Thymus (tissue), 11 donors: ENCODE measurements at regions not wholly inside any gene's neighbourhood (a gene's known extent, or its start where the extent isn't known, plus 50 kb on each side); places are given as distances from the start of the nearest gene placed in this dataset.

ENCODE experiments used
- DNase-seq, 9 donors: peaks; one replicate each; pipeline ENCODE4 v3.0.0-alpha.2; 2013; ENCODE audit warnings: low spot score in 9 of 9, low read depth in 6 of 9, missing footprints in 1 of 9
- H3K27ac ChIP-seq, 2 donors: one replicate each; pipeline ENCODE4 v1.5.1; 2013; ENCODE audit warnings: control low read depth in 1 of 2, low read depth in 1 of 2, low read length in 1 of 2, mild to moderate bottlenecking in 1 of 2, moderate library complexity in 1 of 2
- H3K27me3 ChIP-seq, 2 donors: one replicate each; pipeline ENCODE4 v1.5.1; 2013; ENCODE audit warnings: low read length in 1 of 2; ENCODE audit not compliant: control insufficient read depth in 2 of 2, insufficient read depth in 1 of 2
- H3K36me3 ChIP-seq, 2 donors: one replicate each; pipeline ENCODE4 v1.5.1; 2013; ENCODE audit warnings: low read length in 1 of 2, mild to moderate bottlenecking in 1 of 2, moderate library complexity in 1 of 2; ENCODE audit not compliant: control insufficient read depth in 2 of 2, insufficient read depth in 2 of 2
- H3K4me1 ChIP-seq, 2 donors: one replicate each; pipeline ENCODE4 v1.5.1; 2013; ENCODE audit warnings: low read length in 2 of 2; ENCODE audit not compliant: control insufficient read depth in 2 of 2, insufficient read depth in 2 of 2
- H3K4me3 ChIP-seq, 2 donors: one replicate each; pipeline ENCODE4 v1.5.1; 2013; ENCODE audit warnings: low read length in 2 of 2, control low read depth in 1 of 2, mild to moderate bottlenecking in 1 of 2
- H3K9me3 ChIP-seq, 2 donors: one replicate each; pipeline ENCODE4 v1.5.1; 2013; ENCODE audit warnings: low read length in 1 of 2, mild to moderate bottlenecking in 1 of 2; ENCODE audit not compliant: control insufficient read depth in 2 of 2, insufficient read depth in 1 of 2
- WGBS: extraction: QIAGEN DNeasy Blood & Tissue Kit; methylation state at CpG from one replicate; pipeline ENCODE4 v1.1.7; 2013; 5-methylcytosine and 5-hydroxymethylcytosine counted together
- donor health status: healthy.

DNA sequence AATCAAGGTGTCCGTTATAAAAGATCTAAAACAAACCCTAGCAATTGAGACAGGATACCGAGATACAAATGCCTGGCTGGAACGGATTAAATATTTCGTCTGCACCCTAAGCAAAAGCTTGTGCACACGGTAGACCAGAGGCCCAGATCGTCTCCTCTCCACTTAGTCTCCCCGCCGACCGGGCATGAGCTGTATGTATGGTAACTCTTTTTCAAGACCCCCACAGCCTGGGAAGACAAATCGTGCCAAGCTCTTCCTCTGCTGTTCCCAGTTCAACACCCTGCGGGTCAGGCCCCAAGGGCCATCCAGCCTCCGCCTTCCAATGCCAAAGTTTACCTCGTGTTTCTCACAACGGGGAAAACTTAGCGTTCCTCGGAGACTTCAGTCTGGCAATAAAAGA is 285.7 kb upstream of the GALNT17 start:
- H3K9me3 ChIP-seq = peaks cover 0 to 3% of the 10 kb centered on the region in 2 donors
- H3K27me3 ChIP-seq = no peaks in the 10 kb centered on the region
- no peaks in the 10 kb centered on the region for H3K36me3 ChIP-seq
- no peak overlapping the region for H3K4me3 ChIP-seq
- DNase-seq = no peak
- no peak overlapping the region for H3K27ac ChIP-seq
- WGBS = 96% methylated on average over 16 of the region's 16 CpGs
- H3K4me1 ChIP-seq = no peaks in the 10 kb centered on the region

DNA sequence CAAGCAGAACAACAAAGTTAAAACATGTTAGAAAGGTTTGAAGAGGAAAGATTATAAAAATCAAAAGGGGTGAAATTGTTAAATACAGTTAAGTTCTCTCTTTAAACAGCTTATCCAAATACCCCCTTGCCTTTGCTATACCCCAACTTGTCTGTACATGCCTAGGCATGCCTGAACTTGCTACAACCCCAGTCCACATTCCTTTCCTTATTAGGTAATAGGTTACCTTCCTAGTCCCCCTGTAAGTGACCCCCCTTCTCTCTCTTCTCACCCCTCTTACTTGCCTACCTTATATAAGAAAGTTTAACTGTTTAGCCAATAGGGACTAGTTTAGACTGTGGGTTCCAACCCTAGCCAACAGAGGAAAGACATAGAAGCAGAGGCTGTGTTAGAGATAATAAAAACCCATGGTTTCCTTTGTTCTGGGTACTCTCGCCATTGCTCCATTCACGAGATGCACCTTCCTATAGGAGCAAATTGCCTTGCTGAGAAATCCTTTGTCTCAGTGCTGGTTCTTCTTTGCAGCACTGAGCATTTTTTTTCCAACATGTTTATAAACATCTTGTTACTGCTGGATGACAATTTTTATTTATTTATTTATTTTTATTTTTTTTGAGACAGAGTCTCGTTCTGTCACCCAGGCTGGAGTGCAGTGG is 282.2 kb upstream of the GALNT17 start:
- no peak overlapping the region for H3K27ac ChIP-seq
- WGBS = 94% methylated on average over 3 of the region's 3 CpGs
- peaks cover 0 to 3% of the 10 kb centered on the region in 2 donors for H3K9me3 ChIP-seq
- H3K27me3 ChIP-seq = no peaks in the 10 kb centered on the region
- H3K36me3 ChIP-seq = no peaks in the 10 kb centered on the region
- no peaks in the 10 kb centered on the region for H3K4me1 ChIP-seq
- DNase-seq = no peak
- no peak overlapping the region for H3K4me3 ChIP-seq

DNA sequence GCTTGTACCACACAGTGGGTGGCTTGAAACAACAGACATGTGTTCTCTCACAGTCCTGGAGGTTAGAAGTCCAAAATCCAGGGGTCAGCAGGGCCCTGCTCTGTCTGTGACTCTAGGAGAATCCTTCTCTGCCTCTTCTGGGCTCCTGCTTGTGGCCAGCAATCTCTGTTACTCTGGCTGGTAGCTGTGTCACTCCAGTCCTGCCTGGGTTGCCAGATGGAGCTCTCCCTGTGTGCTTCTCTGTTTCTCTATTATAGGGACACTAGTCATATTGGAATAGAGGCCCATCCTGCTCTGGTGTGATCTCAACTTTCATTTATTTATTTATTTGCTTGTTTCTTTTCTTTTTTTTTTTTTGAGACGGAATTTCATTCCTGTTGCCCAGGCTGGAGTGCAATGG is 276.6 kb upstream of the GALNT17 start:
- H3K27ac ChIP-seq = no peak overlapping the region
- no peaks in the 10 kb centered on the region for H3K4me1 ChIP-seq
- no peaks in the 10 kb centered on the region for H3K9me3 ChIP-seq
- DNase-seq = no peak
- H3K27me3 ChIP-seq = no peaks in the 10 kb centered on the region
- 92% methylated on average over 1 of the region's 1 CpG for WGBS
- H3K36me3 ChIP-seq = no peaks in the 10 kb centered on the region
- H3K4me3 ChIP-seq = no peak overlapping the region

DNA sequence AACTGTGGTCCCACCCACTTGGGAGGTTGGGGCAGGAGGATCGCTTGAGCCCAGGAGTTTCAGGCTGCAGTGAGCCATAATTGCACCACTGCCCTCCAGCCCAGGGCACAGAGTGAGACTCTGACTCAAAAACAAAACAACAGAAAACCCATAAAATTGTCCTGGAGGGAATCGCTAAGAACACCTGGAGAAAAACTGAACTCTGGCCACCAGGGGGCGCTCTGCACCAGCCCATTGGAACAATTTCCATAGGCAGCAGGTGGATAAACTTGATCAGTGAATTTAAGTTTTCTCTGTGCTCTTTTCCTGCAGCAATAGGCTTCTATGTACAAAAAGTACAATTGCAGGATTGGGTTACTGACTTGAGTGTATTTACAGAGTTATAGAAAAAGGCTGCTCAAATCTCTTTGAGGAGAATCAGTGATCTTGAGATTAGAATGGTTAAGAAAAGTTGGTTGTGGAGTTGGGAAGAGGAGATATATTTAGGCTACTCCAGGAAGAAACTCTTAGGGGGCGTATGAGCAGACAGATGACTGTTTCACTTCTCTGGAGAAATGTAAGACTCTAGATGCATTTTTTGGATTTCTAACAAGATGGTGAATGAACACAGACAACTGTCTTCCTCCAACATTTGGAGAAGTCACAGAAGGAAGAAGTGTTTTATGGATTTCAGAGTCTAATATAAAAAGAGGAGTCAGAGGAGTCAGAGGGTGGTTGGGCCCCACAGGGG is 274.9 kb upstream of the GALNT17 start:
- 26% methylated on average over 4 of the region's 4 CpGs for WGBS
- peak; percentile 8 to 59 (median 32) for DNase-seq
- Histone ChIP-seq H3K9me3 (no peaks in the 10 kb centered on the region), H3K4me3 (no peak overlapping the region), H3K36me3 (no peaks in the 10 kb centered on the region), H3K27ac (no peak overlapping the region), H3K27me3 (no peaks in the 10 kb centered on the region), H3K4me1 (no peaks in the 10 kb centered on the region)

DNA sequence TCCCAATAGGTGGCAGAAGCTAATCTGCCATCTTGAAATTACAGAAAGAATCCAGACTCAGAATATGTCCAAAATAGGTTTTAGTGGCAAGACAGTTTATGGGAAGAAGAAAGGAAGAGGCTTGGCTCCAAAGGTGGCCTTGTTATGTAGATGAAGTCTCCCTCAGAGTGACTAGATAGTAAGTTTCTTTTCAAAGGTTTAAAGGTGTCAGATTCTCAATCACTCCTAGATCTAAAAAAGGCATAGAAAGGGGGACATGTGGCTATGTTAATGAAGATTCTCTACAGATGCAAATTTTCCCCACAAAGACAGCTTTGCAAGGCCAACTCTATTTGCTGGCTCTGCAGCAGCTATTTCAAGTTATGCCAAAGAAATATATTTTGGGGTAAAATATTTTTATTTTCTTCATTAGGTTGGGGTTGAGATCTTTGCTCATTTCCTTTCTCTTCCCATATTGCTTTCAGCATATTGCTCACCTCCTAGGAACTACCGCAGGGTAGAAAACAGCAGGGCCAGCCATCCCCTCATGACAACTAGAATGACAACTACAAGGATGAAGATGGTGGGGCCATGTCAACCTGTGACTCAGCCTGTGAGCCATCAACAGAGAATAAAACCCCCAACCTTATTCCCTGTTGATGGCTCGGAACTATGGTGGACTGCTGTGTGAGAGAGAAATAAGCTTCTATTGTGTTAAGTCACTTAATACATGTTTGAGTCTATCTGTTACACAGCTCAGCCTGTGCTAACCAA is 274.0 kb upstream of the GALNT17 start:
- H3K9me3 ChIP-seq = no peaks in the 10 kb centered on the region
- no peaks in the 10 kb centered on the region for H3K36me3 ChIP-seq
- no peak overlapping the region for H3K27ac ChIP-seq
- H3K4me3 ChIP-seq = no peak overlapping the region
- no peaks in the 10 kb centered on the region for H3K27me3 ChIP-seq
- no peak for DNase-seq
- no peaks in the 10 kb centered on the region for H3K4me1 ChIP-seq
- WGBS = 97% methylated on average over 2 of the region's 2 CpGs

DNA sequence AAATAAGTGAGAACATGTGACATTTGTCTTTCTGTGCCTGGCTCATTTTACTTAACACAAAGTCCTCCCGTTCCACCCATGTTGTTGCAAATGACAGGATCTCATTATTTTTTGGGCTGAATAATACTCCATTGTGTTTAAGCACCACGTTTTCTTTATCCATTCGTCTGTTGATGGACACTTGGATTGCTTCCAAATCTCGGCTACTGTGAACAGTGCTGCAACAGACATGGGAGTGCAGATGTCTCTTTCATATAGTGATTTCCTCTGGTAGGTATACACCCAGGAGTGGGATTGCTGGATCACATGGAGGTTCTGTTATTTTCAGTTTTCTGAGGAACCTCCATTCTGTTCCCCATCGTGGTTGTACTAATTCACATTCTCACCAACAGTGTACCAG is 264.4 kb upstream of the GALNT17 start:
- Histone ChIP-seq H3K4me1 (no peaks in the 10 kb centered on the region), H3K27ac (no peak overlapping the region), H3K27me3 (no peaks in the 10 kb centered on the region), H3K36me3 (no peaks in the 10 kb centered on the region), H3K4me3 (no peak overlapping the region), H3K9me3 (peaks cover 0 to 8% of the 10 kb centered on the region in 2 donors)
- no peak for DNase-seq
- WGBS = 63% methylated on average over 5 of the region's 5 CpGs

DNA sequence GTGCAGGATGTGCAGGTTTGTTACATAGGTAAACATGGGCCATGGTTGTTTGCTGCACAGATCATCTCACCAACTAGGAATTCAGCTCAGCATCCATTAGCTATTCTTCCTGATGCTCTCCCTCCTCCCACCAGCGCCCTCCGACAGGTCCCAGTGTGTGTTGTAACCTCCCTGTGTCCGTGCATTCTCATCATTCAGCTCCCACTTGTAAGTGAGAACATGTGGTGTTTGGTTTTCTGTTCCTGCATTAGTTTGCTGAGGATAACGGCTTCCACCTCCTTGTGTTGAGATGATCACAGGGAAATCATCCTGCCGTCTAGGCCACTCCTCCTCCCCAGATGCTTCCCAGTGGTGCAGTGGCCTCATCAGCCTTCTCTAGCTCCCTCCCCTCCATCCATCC is 261.6 kb upstream of the GALNT17 start:
- no peak for DNase-seq
- Histone ChIP-seq H3K4me3 (no peak overlapping the region), H3K4me1 (no peaks in the 10 kb centered on the region), H3K36me3 (no peaks in the 10 kb centered on the region), H3K27me3 (no peaks in the 10 kb centered on the region), H3K9me3 (peaks cover 0 to 8% of the 10 kb centered on the region in 2 donors), H3K27ac (no peak overlapping the region)
- WGBS = 80% methylated on average over 5 of the region's 5 CpGs

DNA sequence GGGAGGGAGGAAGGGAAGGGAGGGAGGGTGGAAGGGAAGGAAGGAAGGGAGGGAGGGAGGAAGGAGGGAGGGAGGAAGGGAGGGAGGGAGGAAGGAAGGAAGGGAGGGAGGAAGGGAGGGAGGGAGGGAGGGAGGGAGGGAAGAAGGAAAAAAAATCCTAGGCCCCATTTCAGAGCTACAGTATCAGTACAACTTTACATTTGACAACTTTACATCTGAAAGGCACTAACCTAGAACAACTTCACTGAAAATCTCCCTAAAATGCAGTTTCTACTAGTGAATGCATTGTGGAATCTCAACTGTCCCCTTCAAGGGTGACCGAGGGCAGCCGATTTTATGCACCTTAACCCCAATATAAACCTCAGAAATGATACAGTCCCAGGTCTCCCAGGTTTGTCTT is 259.8 kb upstream of the GALNT17 start:
- Histone ChIP-seq H3K27ac (no peak overlapping the region), H3K27me3 (no peaks in the 10 kb centered on the region), H3K9me3 (peaks cover 0 to 8% of the 10 kb centered on the region in 2 donors), H3K36me3 (no peaks in the 10 kb centered on the region), H3K4me1 (no peaks in the 10 kb centered on the region), H3K4me3 (no peak overlapping the region)
- DNase-seq = no peak
- WGBS = 46% methylated on average over 2 of the region's 2 CpGs

DNA sequence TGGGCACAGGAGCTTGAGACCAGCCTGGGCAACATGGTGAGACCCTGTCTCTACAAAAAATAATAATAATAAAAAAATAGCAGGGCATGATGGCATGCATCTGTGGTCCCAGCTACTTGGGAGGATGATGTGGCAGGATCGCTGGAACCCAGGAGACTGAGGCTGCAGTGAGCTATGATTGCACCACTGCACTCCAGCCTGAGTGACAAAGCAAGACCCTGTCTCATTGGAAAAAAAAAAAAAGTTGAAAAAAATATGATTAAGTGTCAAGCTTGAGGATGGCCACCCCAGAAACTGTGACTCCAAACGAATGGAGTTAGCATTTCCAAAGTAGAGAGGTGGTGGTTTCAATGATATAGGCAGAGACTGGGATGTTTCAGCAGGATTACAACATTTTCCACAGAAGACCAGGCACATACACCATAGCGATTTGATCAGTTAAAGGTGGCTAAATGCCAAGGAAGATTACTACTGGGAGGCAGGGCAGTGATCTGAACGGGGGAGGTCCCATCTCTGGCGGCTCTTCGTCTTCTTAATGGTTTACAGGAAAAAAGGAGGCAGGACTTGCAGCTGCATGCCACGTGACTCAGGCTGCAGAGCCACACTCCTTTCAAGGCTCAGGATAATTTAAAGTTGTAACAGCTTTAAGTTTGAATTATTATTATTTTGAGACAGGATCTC is 250.6 kb upstream of the GALNT17 start:
- Histone ChIP-seq H3K27ac (no peak overlapping the region), H3K4me3 (no peak overlapping the region), H3K27me3 (no peaks in the 10 kb centered on the region), H3K36me3 (no peaks in the 10 kb centered on the region), H3K4me1 (no peaks in the 10 kb centered on the region), H3K9me3 (no peaks in the 10 kb centered on the region)
- 76% methylated on average over 7 of the region's 7 CpGs for WGBS
- DNase-seq = no peak
